ENCODE measurements at regions not wholly inside any gene's neighbourhood (a gene's known extent, or its start where the extent isn't known, plus 50 kb on each side); places are given as distances from the start of the nearest gene placed in this dataset.

GRCh38 chr14:44783901-44784300 lies 177.8 kb downstream of the KLHL28 start:
- TF ChIP-seq EZH2phosphoT487 (IDR thresholded peaks at IDR 0.05; ENCODE audit: borderline replicate concordance, low read depth, low read length) (no peak), CTCF (conservative IDR thresholded peaks at IDR 0.05; ENCODE audit: low read length) (no peak)

Data from OCI-LY7 (cell line).